Fibroblast of upper back skin (primary cell): ENCODE measurements at regions not wholly inside any gene's neighbourhood (a gene's known extent, or its start where the extent isn't known, plus 50 kb on each side); places are given as distances from the start of the nearest gene placed in this dataset.

Source experiments
- DNase-seq: peaks from one replicate; pipeline ENCODE4 v3.0.0-alpha.2; 2013

DNA sequence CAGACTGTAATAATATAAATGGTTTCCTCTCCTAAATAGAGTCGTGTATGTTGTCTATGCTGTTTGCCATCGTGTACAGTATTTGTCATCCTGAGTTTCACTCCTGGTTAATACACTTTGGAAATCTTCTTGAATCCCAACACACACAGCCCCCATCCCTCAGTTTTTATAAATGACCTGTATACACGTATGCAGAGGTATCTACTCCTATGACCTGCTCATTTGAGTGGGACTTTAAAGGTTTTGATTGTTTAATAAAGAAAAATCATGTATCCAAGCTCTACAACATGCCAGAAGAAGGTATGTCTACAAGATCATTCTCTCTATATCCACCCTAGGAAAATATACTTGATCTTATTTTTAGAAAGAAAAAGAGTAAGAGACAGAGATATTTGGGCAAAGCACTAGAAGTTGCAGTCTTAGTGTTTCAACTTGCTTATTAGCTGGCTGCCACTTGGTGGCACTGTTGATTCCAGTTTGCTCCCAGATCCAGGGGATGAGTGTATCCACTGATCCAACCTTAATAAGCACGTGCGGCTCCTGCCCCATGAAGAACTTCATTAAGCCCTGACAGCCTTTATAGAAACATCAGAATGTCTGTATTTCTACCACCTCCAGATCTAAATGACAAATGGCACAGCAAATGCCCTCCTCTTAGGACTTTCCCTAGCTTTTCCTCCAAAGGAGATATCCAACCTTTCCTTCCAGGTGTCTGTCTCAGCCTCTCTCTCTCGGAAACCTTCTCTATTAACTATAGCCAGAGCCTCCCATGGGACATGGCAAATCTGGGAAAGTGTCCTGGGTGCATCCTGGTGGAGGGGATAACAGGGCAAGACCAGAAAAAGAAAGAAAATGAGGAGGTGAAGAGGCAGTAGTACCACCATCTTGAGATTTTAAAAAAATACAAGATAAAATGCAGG lies 181.6 kb upstream of the NEBL start:
- peak; percentile 72 for DNase-seq

DNA sequence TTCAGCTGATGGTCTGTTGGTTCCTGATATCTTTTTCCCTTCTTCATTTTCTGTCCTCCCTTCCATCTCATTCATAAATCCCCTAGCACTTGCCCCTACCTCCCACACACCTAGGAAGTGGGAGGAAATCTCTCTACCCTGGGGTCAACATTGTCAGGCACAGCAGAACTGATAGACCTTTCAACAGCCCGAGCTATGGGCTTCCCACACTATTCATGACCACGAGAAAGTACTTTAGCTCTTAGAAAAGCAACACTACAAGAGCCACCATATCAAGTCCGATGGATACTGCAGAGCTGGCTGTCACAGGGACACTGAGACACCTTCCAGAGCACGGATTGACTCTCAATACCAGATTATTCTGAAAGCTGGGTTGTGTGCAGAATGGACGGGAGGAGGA lies 180.6 kb upstream of the NEBL start:
- DNase-seq, result no peak

GRCh38 chr10:21076381-21076780 lies 179.3 kb upstream of the NEBL start:
- DNase-seq, result no peak

- DNase-seq, result no peak
These were observed 178.8 kb upstream of the NEBL start for GRCh38 chr10:21075880-21076279.

- no peak for DNase-seq
These were observed 174.0 kb upstream of the NEBL start for GRCh38 chr10:21071001-21071673.

DNA sequence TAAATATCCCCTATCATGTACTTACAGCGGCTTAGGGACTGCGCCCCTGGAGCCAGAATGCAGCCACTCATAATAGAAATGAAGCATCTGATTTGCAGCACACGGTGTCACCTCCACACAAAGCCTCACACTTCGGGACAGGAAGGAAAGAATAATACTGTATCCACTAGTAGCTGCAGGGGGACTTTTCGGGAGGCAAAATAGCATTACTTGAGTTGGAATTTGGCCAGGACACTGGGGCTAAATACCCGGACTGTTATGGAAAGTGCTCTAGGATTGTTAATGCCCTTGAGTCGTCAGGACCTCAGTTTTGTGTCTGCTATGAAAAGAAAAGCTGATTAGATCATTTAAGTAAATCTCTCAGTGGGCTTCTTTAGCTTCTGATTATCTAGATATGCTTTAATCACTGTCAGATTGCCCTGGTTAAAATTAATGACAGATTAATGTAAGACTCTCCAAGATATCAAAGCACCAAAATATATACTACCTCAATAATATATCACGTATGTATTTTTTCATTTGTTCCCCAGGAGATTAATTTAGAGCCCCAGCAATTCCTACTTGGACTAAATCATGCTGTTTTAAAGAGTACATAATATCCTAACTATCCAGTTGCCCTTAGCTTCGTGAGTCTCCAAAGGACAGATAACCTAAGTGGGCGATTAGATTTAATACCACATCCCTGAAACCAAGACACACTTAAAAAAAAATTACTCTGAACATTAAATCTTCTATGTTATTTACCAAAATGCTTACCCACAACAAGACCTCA lies 173.0 kb upstream of the NEBL start:
- DNase-seq, result no peak

- DNase-seq, result no peak
These were observed 172.2 kb upstream of the NEBL start for GRCh38 chr10:21069278-21069677.

GRCh38 chr10:21068026-21068656 lies 171.0 kb upstream of the NEBL start:
- DNase-seq, result no peak

DNA sequence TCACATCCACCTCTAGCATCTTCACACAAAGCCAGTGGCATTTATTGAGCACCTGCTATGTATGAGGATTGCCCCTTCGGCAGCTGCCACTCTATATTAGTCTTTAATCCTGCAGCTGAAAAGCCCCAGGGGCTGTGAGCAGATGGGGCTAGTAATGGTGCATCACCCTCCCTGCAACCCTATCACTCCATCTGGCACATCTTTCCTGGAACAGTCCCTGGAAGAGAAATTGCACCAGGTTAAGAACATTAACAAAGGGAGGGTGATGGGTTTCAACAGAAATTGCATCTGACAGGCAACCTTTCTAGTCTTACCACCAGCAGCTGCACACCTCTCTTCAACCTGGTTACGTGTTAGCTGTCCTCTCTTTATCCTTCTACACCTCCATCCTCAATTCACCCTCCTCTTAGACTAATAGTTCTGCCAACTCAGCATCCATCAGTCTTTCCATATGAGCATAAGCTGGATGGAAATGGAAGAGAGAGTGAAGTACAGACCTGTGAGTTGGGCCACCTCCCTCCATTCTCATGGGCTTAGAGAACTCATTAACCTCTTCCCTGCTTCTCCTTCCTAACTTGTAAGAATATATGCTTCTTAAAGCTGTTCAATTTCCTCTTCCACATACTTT lies 168.6 kb upstream of the NEBL start:
- DNase-seq, result no peak

GRCh38 chr10:21061982-21062381 lies 164.9 kb upstream of the NEBL start:
- DNase-seq, result no peak

DNA sequence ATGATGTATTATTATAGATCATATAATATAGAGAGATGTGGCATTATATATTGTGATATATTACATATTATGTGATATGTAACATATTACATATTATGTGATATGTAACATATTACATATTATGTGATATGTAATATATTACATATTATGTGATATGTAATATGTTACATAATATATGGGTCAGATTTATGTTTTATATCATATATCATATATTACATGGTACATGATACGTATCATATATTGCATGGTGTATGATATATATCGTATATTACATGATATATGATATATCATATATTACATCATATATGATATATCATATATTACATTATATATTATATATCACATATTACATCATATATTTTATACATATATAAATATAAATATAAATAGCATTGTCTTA lies 164.1 kb upstream of the NEBL start:
- no peak for DNase-seq

DNA sequence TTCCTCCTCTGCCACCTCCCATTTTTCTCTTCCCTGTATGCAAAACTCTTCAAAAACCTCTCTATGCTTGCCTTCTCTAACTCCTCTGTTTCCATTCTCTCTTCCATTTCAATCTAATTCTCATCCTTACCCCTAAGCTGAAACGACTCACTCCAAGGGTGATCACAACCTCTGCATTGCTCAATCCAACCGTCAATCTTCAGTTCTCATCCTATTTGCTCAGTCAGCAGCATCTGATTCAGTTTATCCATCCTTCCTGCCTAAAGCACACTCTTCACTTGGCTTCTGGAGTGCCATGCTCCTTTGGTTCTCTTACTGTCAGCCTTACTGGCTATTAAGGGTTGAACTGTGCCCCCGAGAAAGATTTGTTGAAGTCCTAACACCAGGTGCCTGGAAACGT lies 163.5 kb upstream of the NEBL start:
- DNase-seq, result no peak

DNA sequence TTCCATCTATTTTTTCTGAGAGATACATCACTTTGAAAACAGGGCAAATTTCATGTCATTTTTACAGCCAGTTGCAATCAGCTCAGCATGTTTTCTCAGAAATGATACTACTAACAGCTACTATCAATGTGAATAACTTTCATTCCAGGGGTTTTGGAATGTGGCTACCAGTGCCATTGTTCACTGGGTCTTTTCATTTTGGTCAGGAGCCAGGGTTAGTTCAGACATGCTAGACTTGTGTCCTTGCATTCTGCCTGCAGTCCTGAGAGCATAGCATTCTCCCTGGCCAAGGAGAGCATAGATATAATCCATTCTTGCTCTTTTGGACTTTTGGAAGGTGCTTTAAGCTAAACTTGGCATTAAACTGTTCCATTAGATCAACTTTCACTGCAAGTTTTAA lies 160.9 kb upstream of the NEBL start:
- no peak for DNase-seq

DNA sequence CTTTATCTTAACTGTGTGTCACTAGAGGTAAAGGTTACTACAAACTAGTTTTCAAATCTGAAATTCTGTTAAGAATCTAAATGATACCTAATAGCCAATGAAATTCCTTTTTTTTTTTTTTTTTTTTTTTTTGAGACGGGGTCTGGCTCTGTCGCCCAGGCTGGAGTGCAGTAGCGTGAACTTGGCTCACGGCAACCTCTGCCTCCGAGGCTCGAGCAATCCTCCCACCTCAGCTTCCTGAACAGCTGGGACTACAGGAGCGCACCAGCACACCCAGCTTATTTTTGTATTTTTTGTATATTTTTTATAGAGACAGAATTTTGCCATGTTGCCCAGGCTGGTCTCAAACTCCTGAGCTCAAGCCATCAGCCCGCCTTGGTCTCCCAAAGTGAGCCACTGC lies 160.3 kb upstream of the NEBL start:
- DNase-seq, result no peak

GRCh38 chr10:21056461-21056860 lies 159.3 kb upstream of the NEBL start:
- no peak for DNase-seq

DNA sequence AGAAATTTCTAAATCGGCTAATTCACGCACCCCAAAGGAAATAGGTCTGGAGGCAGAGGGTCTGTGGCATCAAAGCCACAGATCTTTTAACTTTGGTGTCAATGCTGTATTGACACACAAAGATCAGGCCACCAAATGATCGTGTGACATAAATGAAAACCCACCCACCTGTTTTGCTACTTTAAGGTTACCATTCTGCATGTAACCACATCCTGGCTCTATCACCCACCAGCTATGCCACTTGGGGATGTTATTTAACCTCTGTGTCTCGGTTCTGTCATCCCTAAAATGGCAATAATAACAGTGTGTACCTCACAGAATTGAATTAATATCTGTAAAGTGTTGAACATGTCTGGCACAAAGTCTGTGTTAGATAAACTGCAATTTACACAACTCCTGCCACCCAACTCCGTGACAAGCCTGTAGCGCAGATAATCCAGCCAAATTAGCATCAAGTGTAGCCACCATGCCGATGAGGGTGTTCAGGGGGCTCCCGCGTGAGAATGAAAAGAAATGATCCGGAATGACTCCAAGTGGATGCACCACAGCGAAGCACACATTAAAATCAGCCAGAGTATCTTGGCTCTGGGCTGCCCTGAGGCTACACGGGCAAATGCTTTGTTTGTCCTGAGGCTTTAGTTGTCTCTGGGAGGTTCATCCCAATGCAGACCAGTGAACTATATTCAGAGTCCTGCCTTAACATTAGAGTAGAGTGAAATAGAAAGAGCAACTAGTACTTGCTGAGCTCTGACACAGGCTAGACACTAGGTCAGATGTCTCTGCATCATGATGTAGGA lies 158.4 kb upstream of the NEBL start:
- no peak for DNase-seq

DNA sequence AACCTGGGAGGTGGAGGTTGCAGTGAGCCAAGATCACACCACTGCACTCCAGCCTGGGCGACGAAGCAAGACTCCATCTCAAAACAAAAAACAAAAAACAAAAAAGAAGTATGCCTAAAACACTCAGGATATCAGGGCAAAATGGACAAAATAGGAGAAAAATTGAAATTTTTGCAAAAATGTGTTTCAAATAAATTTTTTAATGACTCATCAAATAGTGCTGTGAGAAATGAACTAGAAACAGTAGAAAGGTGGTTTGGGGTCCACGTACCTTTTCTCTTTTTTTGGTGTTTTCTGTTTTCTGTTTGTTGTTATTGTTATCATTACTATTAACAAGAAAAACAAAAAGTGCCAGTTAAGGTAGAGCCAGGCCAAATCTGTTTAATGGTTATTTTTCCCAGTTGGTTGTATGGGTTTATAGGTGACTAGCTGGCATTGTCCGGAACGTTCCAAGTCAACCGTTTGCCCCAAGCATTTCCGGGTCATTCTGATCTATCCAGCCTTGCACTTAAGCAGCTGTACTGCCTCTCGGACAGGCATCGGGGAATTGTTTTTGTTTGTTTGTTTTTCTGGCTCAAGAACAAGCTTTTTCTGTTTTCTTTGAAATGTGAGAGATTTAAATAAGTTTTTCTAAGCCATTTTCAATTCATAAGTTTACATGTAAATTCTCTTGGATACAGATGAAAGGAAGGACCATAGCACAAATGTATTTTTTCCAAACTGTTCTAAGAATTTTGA lies 157.0 kb upstream of the NEBL start:
- no peak for DNase-seq

DNA sequence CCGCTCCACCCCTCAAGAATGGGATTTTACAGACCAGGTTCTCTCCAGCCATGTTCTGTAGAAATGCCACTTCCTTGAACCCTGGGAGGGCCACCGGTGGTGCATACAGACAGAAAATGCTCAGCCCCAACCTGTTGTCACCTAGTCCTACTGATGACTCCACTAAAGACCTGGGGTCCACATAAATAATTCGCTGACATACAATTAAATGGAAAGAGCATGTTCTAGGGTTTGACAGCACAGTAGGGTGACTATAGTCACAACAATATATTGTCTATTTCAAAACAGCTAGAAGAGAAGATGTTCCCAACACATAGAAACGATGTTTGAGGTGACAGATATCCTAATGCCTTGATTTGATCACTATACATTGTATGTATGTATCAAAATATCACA lies 155.6 kb upstream of the NEBL start:
- DNase-seq, result no peak

DNA sequence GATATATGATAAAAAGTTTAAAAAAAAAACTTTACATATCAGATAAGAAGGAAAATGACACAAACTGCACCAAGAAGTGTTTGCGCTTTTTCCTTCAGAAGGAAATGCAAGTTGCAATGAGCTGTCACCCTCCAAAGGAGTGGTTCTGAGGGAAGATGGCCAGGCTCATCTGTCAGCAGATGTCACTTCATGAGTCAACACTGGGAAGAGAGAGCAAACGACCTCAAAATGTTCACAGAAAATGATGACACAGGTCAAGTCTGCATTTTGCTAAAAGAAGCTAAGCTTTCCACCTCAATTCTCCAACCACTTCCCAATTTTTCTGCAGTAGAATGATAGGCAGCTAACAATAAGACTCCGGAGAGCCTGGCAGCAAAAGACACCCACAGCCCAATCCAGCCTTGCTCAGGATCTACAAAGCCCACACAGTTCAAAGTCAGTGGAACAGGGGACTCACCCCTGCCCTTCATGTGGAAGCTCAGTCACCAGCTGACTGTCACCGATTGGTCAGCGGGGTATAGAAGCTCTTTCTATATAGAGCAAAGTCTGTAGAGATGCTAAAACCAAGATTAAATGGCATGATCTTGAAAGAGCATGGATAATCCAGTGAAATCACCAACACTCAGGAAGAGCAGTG lies 155.1 kb upstream of the NEBL start:
- DNase-seq, result no peak

- DNase-seq, result no peak
These were observed 152.4 kb upstream of the NEBL start for GRCh38 chr10:21049482-21049881.

DNA sequence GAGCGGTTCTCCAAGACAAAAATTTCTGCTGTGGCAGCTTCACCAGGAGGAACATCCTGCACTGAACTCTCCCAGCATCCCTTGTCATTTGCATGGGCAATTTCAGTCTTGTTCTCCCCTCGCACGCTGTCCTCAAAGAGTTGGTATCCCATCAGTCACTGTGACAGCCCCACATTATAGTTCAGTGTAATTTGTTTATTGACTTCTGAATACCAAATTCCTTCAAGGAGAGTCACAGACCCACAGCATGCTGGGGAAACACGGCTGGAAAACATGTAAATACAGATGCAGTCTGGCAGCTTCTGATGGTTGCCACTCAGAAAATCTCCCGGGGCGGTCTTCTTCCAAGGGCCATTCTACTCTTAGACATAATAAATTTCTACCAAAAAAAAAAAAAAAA lies 151.0 kb upstream of the NEBL start:
- DNase-seq, result no peak
